Activated CD4-positive, alpha-beta T cell treated with anti-CD3 and anti-CD28 coated beads, Interleukin-2, amount 10 ng/mL, durations not matched to agents 24 days and 14 days (primary cell): ENCODE measurements at regions not wholly inside any gene's neighbourhood (a gene's known extent, or its start where the extent isn't known, plus 50 kb on each side); places are given as distances from the start of the nearest gene placed in this dataset.

ENCODE experiments used
- DNase-seq: peaks from one replicate; pipeline ENCODE4 v3.0.0; 2022
- H3K27ac Mint-ChIP-seq: one replicate; pipeline ENCODE4 v1.8.0; 2022; ENCODE audit warnings: mild to moderate bottlenecking, mixed read lengths
- H3K27me3 Mint-ChIP-seq: one replicate; pipeline ENCODE4 v1.8.0; 2022; ENCODE audit warnings: mixed read lengths
- H3K36me3 Mint-ChIP-seq: one replicate; pipeline ENCODE4 v1.8.0; 2022; ENCODE audit warnings: low read depth, mild to moderate bottlenecking, mixed read lengths
- H3K4me1 Mint-ChIP-seq: one replicate; pipeline ENCODE4 v1.8.0; 2021; ENCODE audit warnings: mixed read lengths
- H3K4me3 Mint-ChIP-seq: one replicate; pipeline ENCODE4 v1.8.0; 2022; ENCODE audit warnings: mild to moderate bottlenecking, moderate library complexity, mixed read lengths
- H3K9me3 Mint-ChIP-seq: one replicate; pipeline ENCODE4 v1.8.0; 2021; ENCODE audit warnings: mixed read lengths
- intact Hi-C: fragments of 100-400 bp; cut with micrococcal nuclease; formaldehyde crosslinking; loops from one replicate; pipeline ENCODE4 v1.15.1; 2023

DNA sequence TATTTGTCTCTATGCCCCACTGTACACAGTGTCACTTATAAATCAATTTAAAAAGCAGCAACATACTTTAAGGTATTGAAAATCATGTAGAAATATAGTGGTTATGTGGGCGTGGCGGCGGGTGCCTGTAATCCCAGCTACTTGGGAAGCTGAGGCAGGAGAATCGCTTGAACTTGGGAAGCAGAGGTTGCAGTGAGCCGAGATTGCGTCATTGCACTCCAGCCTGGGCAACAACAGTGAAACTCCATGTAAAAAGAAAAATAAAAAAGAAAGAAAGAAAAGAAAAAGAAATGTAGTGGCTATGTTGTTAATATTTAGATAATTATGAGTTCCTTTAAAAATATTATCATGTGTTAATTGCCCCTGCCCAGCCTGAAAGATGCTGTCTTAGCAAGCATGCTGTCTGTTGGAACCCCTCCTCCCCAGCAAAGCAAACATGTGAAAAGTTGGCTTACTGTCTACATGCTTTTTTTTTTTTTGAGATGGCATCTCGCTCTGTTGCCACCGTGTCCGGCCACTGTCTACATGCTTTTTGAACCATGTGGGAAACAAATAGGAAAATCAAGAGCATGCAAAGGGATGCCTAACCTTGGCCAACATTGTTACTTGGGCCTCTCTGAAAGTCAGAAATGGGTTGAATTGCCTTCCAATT, 151.4 kb upstream of the TSHZ2 start:
- no peak for DNase-seq
- intact Hi-C loops = no loop called here
- Mint-ChIP-seq H3K9me3 (no peaks in the 10 kb centered on the region), H3K36me3 (no peaks in the 10 kb centered on the region), H3K4me3 (no peak overlapping the region), H3K4me1 (no peaks in the 10 kb centered on the region), H3K27me3 (no peaks in the 10 kb centered on the region), H3K27ac (no peak overlapping the region)

DNA sequence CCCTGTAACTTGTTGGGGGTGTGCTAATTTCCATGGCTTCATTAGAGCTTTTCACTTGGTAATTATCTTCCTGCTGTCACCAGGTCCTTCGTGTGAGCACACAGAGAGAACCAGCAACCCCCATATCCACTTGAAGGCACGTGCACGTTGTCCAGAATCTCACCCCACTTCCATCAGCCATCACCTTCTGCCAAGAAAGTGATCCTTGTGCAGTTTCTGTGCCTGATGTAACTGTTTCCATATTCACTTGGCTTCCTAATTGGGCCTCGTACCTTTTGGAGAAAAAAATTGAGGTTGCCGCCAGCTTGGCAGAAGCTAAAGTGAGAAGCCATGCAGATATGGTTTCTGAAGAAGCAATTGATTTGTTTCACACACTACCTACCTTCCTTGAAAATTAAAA, 153.7 kb upstream of the TSHZ2 start:
- no peak for DNase-seq
- H3K36me3 Mint-ChIP-seq = no peaks in the 10 kb centered on the region
- no peaks in the 10 kb centered on the region for H3K27me3 Mint-ChIP-seq
- intact Hi-C loops = no loop called here
- peaks cover 1% of the 10 kb centered on the region for H3K9me3 Mint-ChIP-seq
- no peak overlapping the region for H3K27ac Mint-ChIP-seq
- no peaks in the 10 kb centered on the region for H3K4me1 Mint-ChIP-seq
- H3K4me3 Mint-ChIP-seq = no peak overlapping the region

DNA sequence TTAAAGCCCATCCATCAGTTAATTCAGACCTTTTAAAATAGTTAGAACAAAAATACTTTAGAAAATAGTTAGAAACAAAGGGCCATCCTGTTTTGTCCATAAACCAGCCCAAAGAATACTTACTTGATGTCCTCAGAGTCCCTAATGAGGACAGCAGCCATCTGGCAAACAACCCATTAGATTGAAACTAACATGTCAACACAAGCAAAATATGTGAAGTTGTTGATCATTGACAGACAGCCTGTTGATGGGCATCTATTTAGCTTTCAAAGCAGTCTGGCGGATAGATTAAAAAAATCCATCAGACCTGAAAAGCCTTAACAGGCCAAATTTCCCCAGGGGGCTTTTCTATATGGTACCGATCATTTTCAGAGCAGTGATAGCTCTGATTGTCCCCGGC, 154.2 kb upstream of the TSHZ2 start:
- no peak for DNase-seq
- intact Hi-C loops = no loop called here
- Mint-ChIP-seq H3K9me3 (peaks cover 6% of the 10 kb centered on the region), H3K4me3 (no peak overlapping the region), H3K36me3 (no peaks in the 10 kb centered on the region), H3K4me1 (no peaks in the 10 kb centered on the region), H3K27me3 (no peaks in the 10 kb centered on the region), H3K27ac (no peak overlapping the region)

DNA sequence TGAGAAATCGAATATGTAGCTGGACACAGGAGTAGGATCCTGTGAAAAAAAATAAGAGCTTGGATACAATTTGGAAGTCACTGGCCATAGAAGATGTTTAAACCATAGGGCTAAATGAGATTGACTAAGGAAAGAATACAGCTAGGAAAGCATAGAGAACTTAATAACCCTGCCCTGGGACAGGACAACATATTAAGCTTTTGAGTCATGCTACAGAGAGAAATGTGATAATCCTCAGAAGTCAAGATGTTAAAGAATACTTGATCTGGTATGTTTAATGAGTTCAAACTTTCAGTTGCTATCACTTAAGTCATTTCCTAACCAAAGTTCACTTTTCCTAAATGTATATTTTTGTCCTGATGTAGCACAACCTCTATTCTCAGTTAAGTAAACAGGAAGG, 154.6 kb upstream of the TSHZ2 start:
- peaks cover 10% of the 10 kb centered on the region for H3K9me3 Mint-ChIP-seq
- no peaks in the 10 kb centered on the region for H3K27me3 Mint-ChIP-seq
- DNase-seq = no peak
- intact Hi-C loops = no loop called here
- no peak overlapping the region for H3K4me3 Mint-ChIP-seq
- H3K27ac Mint-ChIP-seq = no peak overlapping the region
- H3K4me1 Mint-ChIP-seq = no peaks in the 10 kb centered on the region
- H3K36me3 Mint-ChIP-seq = no peaks in the 10 kb centered on the region

DNA sequence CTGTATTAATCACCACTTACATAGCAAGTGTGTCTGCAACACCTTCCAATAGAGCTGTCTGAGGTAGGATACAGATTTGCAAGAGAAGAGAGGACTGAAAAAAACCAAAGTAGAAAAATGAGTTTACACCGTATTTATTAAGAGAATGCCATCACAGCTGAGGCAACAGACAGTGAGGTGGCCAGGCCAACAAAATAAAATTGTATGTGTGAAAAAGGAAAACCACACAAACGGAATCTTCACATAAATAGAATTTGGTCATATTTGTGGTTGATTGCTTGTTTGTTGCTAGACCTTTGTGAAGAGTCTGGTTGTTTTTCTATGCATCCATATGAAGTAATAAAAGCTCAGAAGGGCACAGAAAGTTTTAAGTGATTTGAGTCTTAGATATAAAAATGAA, 157.8 kb upstream of the TSHZ2 start:
- Mint-ChIP-seq H3K36me3 (no peaks in the 10 kb centered on the region), H3K4me3 (no peak overlapping the region), H3K4me1 (no peaks in the 10 kb centered on the region), H3K9me3 (peaks cover 10% of the 10 kb centered on the region), H3K27ac (no peak overlapping the region), H3K27me3 (peaks cover 9% of the 10 kb centered on the region)
- intact Hi-C loops = no loop called here
- DNase-seq = no peak

DNA sequence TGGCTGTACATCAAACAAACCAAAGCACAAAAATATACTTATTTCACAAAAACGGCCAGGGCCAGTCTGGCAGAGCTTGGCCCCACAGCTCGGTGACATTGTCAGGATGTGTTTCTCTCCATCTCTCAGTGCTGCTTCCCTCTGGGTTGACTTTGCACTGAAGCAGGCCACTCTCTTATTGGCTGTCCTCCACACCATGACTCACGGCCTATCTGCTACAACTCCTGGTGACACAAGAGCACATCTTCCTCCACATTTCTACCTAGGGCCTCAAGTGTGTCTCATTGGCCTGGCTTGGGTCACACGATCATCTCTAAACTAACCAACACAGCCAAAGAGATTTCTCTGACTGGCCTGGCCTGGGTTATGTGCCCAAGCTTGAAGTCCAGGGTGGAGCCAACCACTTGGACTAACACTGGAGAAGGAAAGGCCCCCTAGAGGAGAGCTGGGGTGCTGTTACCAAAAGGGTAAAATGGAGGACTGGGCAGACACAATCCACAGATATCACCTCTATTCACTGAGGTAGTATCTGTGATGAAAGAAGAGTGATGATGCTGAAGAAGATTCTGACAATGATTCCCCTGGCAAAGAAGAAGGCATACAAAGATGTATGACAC, 159.8 kb upstream of the TSHZ2 start:
- Mint-ChIP-seq H3K9me3 (peaks cover 10% of the 10 kb centered on the region), H3K27me3 (peaks cover 13% of the 10 kb centered on the region), H3K36me3 (no peaks in the 10 kb centered on the region), H3K4me1 (no peaks in the 10 kb centered on the region), H3K27ac (no peak overlapping the region), H3K4me3 (no peak overlapping the region)
- DNase-seq = no peak
- intact Hi-C loops = no loop called here

DNA sequence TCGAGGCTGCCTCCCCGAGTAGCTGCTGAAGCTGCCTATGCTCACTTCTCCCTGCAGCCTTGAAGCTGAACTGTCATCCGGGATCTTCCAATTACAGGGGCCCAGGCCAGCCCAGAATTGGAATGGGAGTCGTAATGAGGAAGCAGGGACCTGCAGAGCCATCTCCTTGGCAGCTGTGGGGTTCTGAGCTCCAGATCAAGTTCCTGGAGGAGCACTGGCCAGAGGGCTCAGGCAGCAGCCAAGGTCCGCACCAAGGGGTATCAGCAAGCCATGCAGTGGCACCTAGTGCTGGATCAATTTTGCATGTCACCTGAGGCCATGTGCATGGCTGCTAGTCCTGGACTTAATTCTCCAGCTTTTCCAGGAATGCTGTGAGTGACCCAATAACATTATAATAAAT, 163.2 kb upstream of the TSHZ2 start:
- Mint-ChIP-seq H3K27me3 (peaks cover 17% of the 10 kb centered on the region), H3K36me3 (no peaks in the 10 kb centered on the region), H3K4me3 (no peak overlapping the region), H3K27ac (no peak overlapping the region), H3K9me3 (peaks cover 10% of the 10 kb centered on the region), H3K4me1 (no peaks in the 10 kb centered on the region)
- intact Hi-C loops = no loop called here
- no peak for DNase-seq

DNA sequence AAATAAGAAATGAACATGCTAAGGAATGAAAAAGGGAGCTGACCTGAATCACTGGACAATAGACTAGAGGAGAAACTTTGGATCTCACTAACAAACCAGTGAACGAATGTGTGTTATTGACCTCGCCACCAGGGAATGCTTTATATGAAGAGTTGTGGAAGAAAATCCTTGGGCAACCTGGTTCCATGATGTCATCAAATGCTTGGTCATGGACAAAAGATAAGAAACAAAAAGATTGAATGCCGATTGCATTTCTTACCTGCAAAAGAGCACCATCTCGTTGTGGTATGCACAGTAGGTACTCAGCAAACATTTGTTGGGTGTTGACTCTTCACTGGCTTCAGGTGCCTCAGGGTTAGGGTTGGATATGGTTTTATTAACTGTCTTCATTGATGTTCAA, 165.2 kb upstream of the TSHZ2 start:
- Mint-ChIP-seq H3K9me3 (no peaks in the 10 kb centered on the region), H3K4me3 (no peak overlapping the region), H3K27ac (no peak overlapping the region), H3K36me3 (no peaks in the 10 kb centered on the region), H3K27me3 (peaks cover 17% of the 10 kb centered on the region), H3K4me1 (no peaks in the 10 kb centered on the region)
- intact Hi-C loops = no loop called here
- DNase-seq = no peak

DNA sequence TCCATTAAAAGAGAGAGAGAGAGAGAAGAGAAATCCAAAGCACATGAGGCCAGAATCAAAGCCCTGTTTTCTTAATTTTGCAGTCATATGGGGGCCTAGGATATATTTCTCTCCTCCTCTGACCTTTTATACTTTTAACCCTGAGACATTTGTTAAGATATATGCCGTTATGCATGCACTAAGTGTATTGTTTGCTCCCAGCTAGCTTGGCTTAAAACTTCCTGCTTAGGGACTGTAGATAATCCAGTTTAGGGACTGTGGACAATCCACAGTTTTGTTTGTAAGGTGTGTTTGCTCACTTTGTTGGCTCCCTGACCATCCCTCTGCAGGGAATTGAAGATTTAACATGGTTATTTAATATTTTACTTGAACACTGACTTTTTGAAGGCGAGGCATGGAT, 166.3 kb upstream of the TSHZ2 start:
- H3K36me3 Mint-ChIP-seq = no peaks in the 10 kb centered on the region
- peaks cover 11% of the 10 kb centered on the region for H3K27me3 Mint-ChIP-seq
- no peak overlapping the region for H3K27ac Mint-ChIP-seq
- H3K4me1 Mint-ChIP-seq = no peaks in the 10 kb centered on the region
- no peaks in the 10 kb centered on the region for H3K9me3 Mint-ChIP-seq
- DNase-seq = no peak
- H3K4me3 Mint-ChIP-seq = no peak overlapping the region
- intact Hi-C loops = no loop called here

DNA sequence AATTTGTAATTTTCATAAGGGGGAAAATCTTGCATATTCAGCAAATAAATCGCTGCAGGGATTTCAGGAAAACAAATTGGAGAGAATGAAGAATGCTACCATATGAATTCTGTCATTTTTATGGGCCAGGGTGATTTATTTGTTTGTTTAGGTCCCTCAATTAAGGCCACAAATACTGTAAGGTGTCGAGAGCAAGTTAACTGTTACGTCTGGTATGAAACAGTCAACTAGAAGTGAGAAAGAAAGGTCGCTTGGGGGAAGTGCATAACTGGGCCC, 166.9 kb upstream of the TSHZ2 start:
- no peak for DNase-seq
- Mint-ChIP-seq H3K27ac (no peak overlapping the region), H3K4me3 (no peak overlapping the region), H3K36me3 (no peaks in the 10 kb centered on the region), H3K27me3 (peaks cover 9% of the 10 kb centered on the region), H3K9me3 (peaks cover 6% of the 10 kb centered on the region), H3K4me1 (no peaks in the 10 kb centered on the region)
- intact Hi-C loops = no loop called here

DNA sequence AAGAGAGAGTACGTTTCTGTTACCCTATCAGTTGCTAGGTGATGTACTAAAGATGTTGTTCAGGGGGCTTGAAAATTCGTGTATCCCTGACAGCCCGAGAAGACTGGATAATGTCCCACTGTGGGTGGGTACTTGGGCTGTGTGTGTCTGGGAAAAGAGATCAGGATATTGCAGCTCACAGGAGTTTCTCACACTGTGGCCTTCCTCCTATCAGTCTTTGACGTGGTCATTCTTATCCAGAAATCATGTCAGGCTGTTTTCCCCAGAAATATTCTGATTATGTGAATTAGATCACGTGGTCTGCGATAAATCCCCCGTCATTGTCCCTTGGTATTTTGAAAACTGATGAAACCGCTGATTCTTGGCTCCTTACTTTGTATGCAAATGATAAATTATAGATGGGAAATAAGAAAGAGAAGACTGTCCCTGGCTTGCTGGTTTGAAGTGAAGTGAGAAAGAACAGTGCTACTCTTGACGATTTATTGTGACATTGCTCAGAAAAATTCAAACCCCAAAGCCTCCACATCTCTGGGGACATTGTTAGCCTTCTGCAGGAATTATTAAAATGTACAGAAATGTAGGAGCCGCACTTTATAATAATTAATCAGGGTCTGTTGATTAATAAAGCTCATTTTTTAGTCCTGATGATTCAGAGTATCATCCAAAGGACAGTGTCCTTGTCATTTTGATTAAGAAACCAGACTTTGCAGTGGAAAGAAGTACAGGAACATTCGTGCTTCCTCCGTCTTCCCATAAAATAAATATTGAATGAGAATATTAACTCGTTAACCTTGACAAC, 167.5 kb upstream of the TSHZ2 start:
- DNase-seq = no peak
- Mint-ChIP-seq H3K4me3 (no peak overlapping the region), H3K9me3 (peaks cover 6% of the 10 kb centered on the region), H3K4me1 (no peaks in the 10 kb centered on the region), H3K36me3 (no peaks in the 10 kb centered on the region), H3K27ac (no peak overlapping the region), H3K27me3 (peaks cover 8% of the 10 kb centered on the region)
- intact Hi-C loops = no loop called here

DNA sequence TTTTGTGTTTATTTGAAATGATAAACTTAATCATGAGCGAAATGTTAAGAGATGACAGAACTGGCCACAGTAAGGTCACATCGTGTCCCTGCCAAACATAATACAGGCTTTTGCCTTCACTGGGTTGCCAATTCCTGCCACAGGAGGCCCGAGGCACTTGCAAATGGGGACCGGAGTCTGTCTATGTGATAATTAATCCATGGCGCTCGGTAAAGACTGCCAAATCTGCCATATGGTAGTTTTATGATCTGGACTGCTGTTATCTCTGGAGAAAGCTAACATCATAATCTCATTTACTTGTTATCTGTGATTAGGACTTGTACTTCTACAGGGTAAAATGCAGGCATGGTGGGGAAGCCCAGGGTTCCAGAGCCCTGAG, 170.5 kb upstream of the TSHZ2 start:
- Mint-ChIP-seq H3K36me3 (no peaks in the 10 kb centered on the region), H3K27ac (no peak overlapping the region), H3K4me1 (no peaks in the 10 kb centered on the region), H3K4me3 (no peak overlapping the region), H3K9me3 (peaks cover 7% of the 10 kb centered on the region), H3K27me3 (peaks cover 7% of the 10 kb centered on the region)
- DNase-seq = no peak
- intact Hi-C loops = no loop called here

DNA sequence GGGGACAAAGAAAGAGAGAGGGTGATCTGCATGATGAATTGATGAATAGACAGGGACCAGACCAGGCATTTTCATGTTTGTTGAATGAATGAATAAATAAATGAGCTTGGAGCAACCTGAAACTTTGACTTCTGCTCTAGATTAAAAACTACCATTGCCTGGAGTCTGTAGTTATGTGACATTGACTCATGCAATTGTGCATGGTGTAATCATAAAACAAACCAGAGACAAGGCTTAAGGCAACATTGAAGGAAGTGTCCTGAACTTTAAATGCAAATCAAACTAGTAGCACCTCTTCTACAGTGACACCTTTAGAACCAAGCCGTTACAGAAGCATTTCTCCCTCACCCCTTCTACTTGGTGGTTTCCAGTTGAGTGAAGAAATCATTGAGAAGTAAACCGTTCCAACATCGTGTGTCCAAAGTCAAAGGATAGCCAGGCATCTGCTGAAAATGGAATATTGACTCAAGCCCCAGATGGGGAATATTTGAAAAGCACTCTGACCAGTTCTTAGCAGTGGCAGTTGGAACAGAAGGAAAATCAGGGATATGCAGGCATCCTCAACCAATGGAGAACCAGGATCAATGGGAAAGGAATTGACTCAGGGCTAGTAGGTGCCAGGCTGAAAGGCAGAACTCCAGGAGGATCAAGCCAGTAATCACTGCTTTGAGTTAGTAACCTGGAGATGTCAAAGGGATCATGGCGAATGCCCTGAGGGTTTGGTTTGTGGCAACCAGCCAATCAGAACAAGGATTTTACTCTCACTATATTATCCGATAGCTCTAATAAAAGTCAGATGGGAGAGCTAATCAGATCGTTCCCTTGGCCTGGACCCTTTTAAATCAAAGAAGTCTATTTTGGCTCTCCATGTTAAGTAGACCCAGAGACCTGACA, 171.2 kb upstream of the TSHZ2 start:
- H3K9me3 Mint-ChIP-seq = peaks cover 10% of the 10 kb centered on the region
- DNase-seq = no peak
- no peaks in the 10 kb centered on the region for H3K4me1 Mint-ChIP-seq
- no peak overlapping the region for H3K4me3 Mint-ChIP-seq
- H3K27me3 Mint-ChIP-seq = peaks cover 5% of the 10 kb centered on the region
- H3K36me3 Mint-ChIP-seq = no peaks in the 10 kb centered on the region
- intact Hi-C loops = no loop called here
- no peak overlapping the region for H3K27ac Mint-ChIP-seq

DNA sequence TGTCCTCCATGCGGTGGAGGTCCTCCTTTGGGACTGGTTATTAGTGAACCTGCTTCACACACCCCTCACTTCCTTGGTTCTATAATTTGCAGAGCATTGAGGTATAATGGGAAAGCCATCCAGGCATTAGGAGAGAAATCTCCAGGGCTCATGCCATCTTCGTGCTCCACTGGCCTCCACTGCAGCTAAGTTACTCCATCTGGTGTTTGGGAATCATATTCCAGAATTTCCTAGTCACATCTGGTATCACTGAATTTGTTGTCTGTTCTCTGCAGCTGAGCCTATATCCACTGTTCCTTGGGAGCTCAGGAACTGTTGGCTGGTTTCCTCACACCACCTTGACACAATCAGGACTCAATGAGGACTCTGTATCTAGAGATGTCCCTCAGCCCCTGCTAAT, 173.0 kb upstream of the TSHZ2 start:
- H3K27me3 Mint-ChIP-seq = peaks cover 4% of the 10 kb centered on the region
- H3K9me3 Mint-ChIP-seq = peaks cover 10% of the 10 kb centered on the region
- intact Hi-C loops = no loop called here
- H3K27ac Mint-ChIP-seq = no peak overlapping the region
- no peak overlapping the region for H3K4me3 Mint-ChIP-seq
- DNase-seq = no peak
- H3K4me1 Mint-ChIP-seq = no peaks in the 10 kb centered on the region
- H3K36me3 Mint-ChIP-seq = no peaks in the 10 kb centered on the region
